ENCODE measurements at regions not wholly inside any gene's neighbourhood (a gene's known extent, or its start where the extent isn't known, plus 50 kb on each side); places are given as distances from the start of the nearest gene placed in this dataset.

- WGBS: 75% methylated on average over 4 of the region's 4 CpGs
- DNase-seq (ENCODE audit: low spot score): no peak
- no peaks in the 10 kb centered on the region for H3K4me1 ChIP-seq (ENCODE audit: control insufficient read depth in 4 of 4, insufficient read depth in 4 of 4, low read length in 3 of 4)
- no peak overlapping the region for H3K27ac ChIP-seq (ENCODE audit: low read depth in 1 of 2, low read length in 2 of 2)
- no peaks in the 10 kb centered on the region for H3K36me3 ChIP-seq (ENCODE audit: control insufficient read depth in 4 of 4, insufficient read depth in 3 of 4, low read depth in 1 of 4, low read length in 3 of 4)
- H3K27me3 ChIP-seq (ENCODE audit: control insufficient read depth in 4 of 4, insufficient read depth in 4 of 4, low read length in 3 of 4): no peaks in the 10 kb centered on the region
- TF ChIP-seq RXRA (IDR thresholded peaks at IDR 0.05): no peak
- TF ChIP-seq, protein P1, sequence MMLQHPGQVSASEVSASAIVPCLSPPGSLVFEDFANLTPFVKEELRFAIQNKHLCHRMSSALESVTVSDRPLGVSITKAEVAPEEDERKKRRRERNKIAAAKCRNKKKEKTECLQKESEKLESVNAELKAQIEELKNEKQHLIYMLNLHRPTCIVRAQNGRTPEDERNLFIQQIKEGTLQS (IDR thresholded peaks at IDR 0.05): no peak
- no peak for TF ChIP-seq REST (IDR thresholded peaks at IDR 0.05)
- TF ChIP-seq YY1 (IDR thresholded peaks at IDR 0.05): no peak
- TF ChIP-seq, protein P2, sequence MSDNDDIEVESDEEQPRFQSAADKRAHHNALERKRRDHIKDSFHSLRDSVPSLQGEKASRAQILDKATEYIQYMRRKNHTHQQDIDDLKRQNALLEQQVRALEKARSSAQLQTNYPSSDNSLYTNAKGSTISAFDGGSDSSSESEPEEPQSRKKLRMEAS (IDR thresholded peaks at IDR 0.05): no peak
- TF ChIP-seq, protein P3, sequence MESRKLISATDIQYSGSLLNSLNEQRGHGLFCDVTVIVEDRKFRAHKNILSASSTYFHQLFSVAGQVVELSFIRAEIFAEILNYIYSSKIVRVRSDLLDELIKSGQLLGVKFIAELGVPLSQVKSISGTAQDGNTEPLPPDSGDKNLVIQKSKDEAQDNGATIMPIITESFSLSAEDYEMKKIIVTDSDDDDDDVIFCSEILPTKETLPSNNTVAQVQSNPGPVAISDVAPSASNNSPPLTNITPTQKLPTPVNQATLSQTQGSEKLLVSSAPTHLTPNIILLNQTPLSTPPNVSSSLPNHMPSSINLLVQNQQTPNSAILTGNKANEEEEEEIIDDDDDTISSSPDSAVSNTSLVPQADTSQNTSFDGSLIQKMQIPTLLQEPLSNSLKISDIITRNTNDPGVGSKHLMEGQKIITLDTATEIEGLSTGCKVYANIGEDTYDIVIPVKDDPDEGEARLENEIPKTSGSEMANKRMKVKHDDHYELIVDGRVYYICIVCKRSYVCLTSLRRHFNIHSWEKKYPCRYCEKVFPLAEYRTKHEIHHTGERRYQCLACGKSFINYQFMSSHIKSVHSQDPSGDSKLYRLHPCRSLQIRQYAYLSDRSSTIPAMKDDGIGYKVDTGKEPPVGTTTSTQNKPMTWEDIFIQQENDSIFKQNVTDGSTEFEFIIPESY (IDR thresholded peaks at IDR 0.05): no peak
- no peak for TF ChIP-seq FOXA2 (IDR thresholded peaks at IDR 0.05)
- no peak for TF ChIP-seq CTCF (IDR thresholded peaks at IDR 0.05; ENCODE audit: low read depth, low read length, missing input control)
- no peak overlapping the region for H3K4me3 ChIP-seq (ENCODE audit: low read depth in 1 of 3, low read length in 3 of 3)
- no peaks in the 10 kb centered on the region for H3K9me3 ChIP-seq (ENCODE audit: control insufficient read depth in 4 of 4, low read length in 3 of 4)
- no peak overlapping the region for H3K9ac ChIP-seq (ENCODE audit: low read depth in 1 of 2, low read length in 2 of 2)
Measured at GRCh38 chr18:6497543-6497942, 82.8 kb upstream of the L3MBTL4 start.

DNA sequence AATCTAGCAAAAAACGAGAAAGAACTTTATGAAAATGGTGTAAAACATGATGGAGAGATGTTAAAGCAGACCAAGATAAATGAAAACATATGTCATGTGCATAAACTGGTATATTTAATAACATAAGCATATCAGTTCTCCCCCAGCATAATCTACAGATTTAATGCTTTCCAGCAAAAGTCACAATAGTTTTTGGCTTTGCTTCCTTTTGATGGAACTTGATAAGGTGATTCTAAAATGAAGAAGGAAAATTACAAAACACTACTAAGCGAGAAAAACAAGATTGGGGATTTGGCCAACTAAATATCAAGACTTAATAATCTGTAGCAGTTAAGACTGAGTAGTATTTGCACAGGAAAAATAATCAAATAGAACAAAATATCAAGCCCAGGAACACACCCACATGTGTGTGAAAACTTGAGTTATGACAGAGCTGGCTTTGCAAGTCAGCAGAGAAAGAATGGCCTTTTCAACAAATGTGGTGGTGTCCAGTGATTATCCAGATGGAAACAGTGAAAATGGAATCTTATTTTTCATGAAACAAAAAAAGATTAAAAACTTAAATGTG is 83.7 kb upstream of the L3MBTL4 start:
- no peak overlapping the region for H3K27ac ChIP-seq (ENCODE audit: low read depth in 1 of 2, low read length in 2 of 2)
- DNase-seq (ENCODE audit: low spot score): no peak
- H3K9ac ChIP-seq (ENCODE audit: low read depth in 1 of 2, low read length in 2 of 2): no peak overlapping the region
- TF ChIP-seq HNF4G (IDR thresholded peaks at IDR 0.05) (no peak), YY1 (IDR thresholded peaks at IDR 0.05) (no peak), TAF1 (conservative IDR thresholded peaks at IDR 0.05) (no peak), SP1 (IDR thresholded peaks at IDR 0.05) (no peak), RAD21 (IDR thresholded peaks at IDR 0.05) (no peak), NR2F2 (IDR thresholded peaks at IDR 0.05) (no peak), FOXA2 (IDR thresholded peaks at IDR 0.05) (no peak)
- H3K4me3 ChIP-seq (ENCODE audit: low read depth in 1 of 3, low read length in 3 of 3): no peak overlapping the region
- 64% methylated on average over 2 of the region's 2 CpGs for WGBS
- H3K36me3 ChIP-seq (ENCODE audit: control insufficient read depth in 4 of 4, insufficient read depth in 3 of 4, low read depth in 1 of 4, low read length in 3 of 4): no peaks in the 10 kb centered on the region
- H3K9me3 ChIP-seq (ENCODE audit: control insufficient read depth in 4 of 4, low read length in 3 of 4): no peaks in the 10 kb centered on the region
- H3K27me3 ChIP-seq (ENCODE audit: control insufficient read depth in 4 of 4, insufficient read depth in 4 of 4, low read length in 3 of 4): no peaks in the 10 kb centered on the region
- H3K4me1 ChIP-seq (ENCODE audit: control insufficient read depth in 4 of 4, insufficient read depth in 4 of 4, low read length in 3 of 4): no peaks in the 10 kb centered on the region
